ENCODE measurements at regions not wholly inside any gene's neighbourhood (a gene's known extent, or its start where the extent isn't known, plus 50 kb on each side); places are given as distances from the start of the nearest gene placed in this dataset.

- ChIA-PET POLR2A (no interaction called here), CTCF (no interaction called here)
- Mint-ChIP-seq H3K9me3 (ENCODE audit: unreplicated experiment) (no peaks in the 10 kb centered on the region), H3K4me1 (ENCODE audit: insufficient read depth, unreplicated experiment) (no peaks in the 10 kb centered on the region), H3K36me3 (ENCODE audit: insufficient read depth, unreplicated experiment) (no peaks in the 10 kb centered on the region), H3K27me3 (ENCODE audit: insufficient read depth, unreplicated experiment) (no peaks in the 10 kb centered on the region), H3K27ac (ENCODE audit: low read depth, unreplicated experiment) (no peak overlapping the region), H3K4me3 (ENCODE audit: unreplicated experiment) (no peak overlapping the region)
- intact Hi-C loops (cut with micrococcal nuclease) = no loop called here
- no TSS peak for BruUV-seq (replicated peaks)
- TF ChIP-seq, protein P1, sequence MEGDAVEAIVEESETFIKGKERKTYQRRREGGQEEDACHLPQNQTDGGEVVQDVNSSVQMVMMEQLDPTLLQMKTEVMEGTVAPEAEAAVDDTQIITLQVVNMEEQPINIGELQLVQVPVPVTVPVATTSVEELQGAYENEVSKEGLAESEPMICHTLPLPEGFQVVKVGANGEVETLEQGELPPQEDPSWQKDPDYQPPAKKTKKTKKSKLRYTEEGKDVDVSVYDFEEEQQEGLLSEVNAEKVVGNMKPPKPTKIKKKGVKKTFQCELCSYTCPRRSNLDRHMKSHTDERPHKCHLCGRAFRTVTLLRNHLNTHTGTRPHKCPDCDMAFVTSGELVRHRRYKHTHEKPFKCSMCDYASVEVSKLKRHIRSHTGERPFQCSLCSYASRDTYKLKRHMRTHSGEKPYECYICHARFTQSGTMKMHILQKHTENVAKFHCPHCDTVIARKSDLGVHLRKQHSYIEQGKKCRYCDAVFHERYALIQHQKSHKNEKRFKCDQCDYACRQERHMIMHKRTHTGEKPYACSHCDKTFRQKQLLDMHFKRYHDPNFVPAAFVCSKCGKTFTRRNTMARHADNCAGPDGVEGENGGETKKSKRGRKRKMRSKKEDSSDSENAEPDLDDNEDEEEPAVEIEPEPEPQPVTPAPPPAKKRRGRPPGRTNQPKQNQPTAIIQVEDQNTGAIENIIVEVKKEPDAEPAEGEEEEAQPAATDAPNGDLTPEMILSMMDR (IDR thresholded peaks at IDR 0.05; ENCODE audit: unreplicated experiment) = no peak
- no peak for DNase-seq (ENCODE audit: unreplicated experiment)
These were observed 317.0 kb upstream of the TMTC1 start for GRCh38 chr12:30100741-30101140.

GRCh38 chr12:30098677-30099076 lies 314.9 kb upstream of the TMTC1 start:
- H3K9me3 Mint-ChIP-seq (ENCODE audit: unreplicated experiment) = no peaks in the 10 kb centered on the region
- no TSS peak for BruUV-seq (replicated peaks)
- no peak for DNase-seq (ENCODE audit: unreplicated experiment)
- H3K4me1 Mint-ChIP-seq (ENCODE audit: insufficient read depth, unreplicated experiment) = no peaks in the 10 kb centered on the region
- POLR2A ChIA-PET = no interaction called here
- intact Hi-C loops (cut with micrococcal nuclease) = no loop called here
- CTCF ChIA-PET = interaction anchor here (1.1 kb wide), 1 partner anchor 36 kb away, joined by 3 read pairs; no protein-coding TSS in a partner anchor
- H3K27me3 Mint-ChIP-seq (ENCODE audit: insufficient read depth, unreplicated experiment) = no peaks in the 10 kb centered on the region
- TF ChIP-seq, protein P1 (IDR thresholded peaks at IDR 0.05; ENCODE audit: unreplicated experiment) = no peak
- H3K36me3 Mint-ChIP-seq (ENCODE audit: insufficient read depth, unreplicated experiment) = no peaks in the 10 kb centered on the region
- no peak overlapping the region for H3K4me3 Mint-ChIP-seq (ENCODE audit: unreplicated experiment)
- H3K27ac Mint-ChIP-seq (ENCODE audit: low read depth, unreplicated experiment) = no peak overlapping the region

DNA sequence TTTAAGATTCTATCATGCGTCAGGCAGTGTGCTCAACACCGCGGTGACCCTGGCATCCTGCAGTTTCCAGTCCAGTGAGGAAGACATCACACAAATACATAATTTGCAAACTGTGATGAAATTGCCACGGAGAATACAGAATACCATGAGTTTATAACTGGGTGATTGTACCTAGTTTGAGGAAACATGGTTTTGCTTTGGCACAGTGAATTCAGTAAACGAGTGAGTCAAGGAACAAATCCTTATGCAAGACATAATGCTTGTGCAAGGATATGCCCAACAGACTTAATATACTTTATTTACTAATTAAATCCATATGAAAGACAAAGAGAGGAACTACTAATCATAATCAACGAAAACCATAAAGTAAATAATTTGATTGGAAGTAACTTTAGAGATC lies 311.8 kb upstream of the TMTC1 start:
- Mint-ChIP-seq H3K9me3 (ENCODE audit: unreplicated experiment) (no peaks in the 10 kb centered on the region), H3K4me1 (ENCODE audit: insufficient read depth, unreplicated experiment) (peaks cover 2% of the 10 kb centered on the region), H3K27me3 (ENCODE audit: insufficient read depth, unreplicated experiment) (no peaks in the 10 kb centered on the region), H3K27ac (ENCODE audit: low read depth, unreplicated experiment) (no peak overlapping the region), H3K36me3 (ENCODE audit: insufficient read depth, unreplicated experiment) (no peaks in the 10 kb centered on the region), H3K4me3 (ENCODE audit: unreplicated experiment) (no peak overlapping the region)
- intact Hi-C loops (cut with micrococcal nuclease) = no loop called here
- BruUV-seq (replicated peaks) = no TSS peak
- TF ChIP-seq, protein P1 (IDR thresholded peaks at IDR 0.05; ENCODE audit: unreplicated experiment) = no peak
- DNase-seq (ENCODE audit: unreplicated experiment) = no peak
- CTCF ChIA-PET = no interaction called here
- POLR2A ChIA-PET = no interaction called here

GRCh38 chr12:30092983-30093617 lies 309.4 kb upstream of the TMTC1 start:
- Mint-ChIP-seq H3K27me3 (ENCODE audit: insufficient read depth, unreplicated experiment) (no peaks in the 10 kb centered on the region), H3K27ac (ENCODE audit: low read depth, unreplicated experiment) (no peak overlapping the region), H3K4me3 (ENCODE audit: unreplicated experiment) (no peak overlapping the region), H3K4me1 (ENCODE audit: insufficient read depth, unreplicated experiment) (peaks cover 6% of the 10 kb centered on the region), H3K9me3 (ENCODE audit: unreplicated experiment) (no peaks in the 10 kb centered on the region), H3K36me3 (ENCODE audit: insufficient read depth, unreplicated experiment) (no peaks in the 10 kb centered on the region)
- BruUV-seq (replicated peaks) = no TSS peak
- POLR2A ChIA-PET = interaction anchor here (0.6 to 0.7 kb wide), 2 partner anchors 85 to 438 kb away, joined by 3 read pairs; no protein-coding TSS in a partner anchor
- CTCF ChIA-PET = interaction anchor here (0.6 kb wide), 1 partner anchor 110 kb away, joined by 4 read pairs; no protein-coding TSS in a partner anchor
- TF ChIP-seq, protein P1 (IDR thresholded peaks at IDR 0.05; ENCODE audit: unreplicated experiment) = no peak
- intact Hi-C loops (cut with micrococcal nuclease) = no loop called here
- DNase-seq (ENCODE audit: unreplicated experiment) = no peak

Measured in MCF 10A (cell line).